Caki2 (cell line): ENCODE measurements at regions not wholly inside any gene's neighbourhood (a gene's known extent, or its start where the extent isn't known, plus 50 kb on each side); places are given as distances from the start of the nearest gene placed in this dataset.
"Not testable (repeated sequence)": the region's sequence is repeated elsewhere in the genome, so short reads cannot be mapped to it uniquely, and the experiment has no call there.

Experiments
- DNase-seq: peaks from one replicate; pipeline ENCODE4 v3.0.0-alpha.2; 2015; ENCODE audit warnings: low read depth
- in situ Hi-C: cut with HindIII; loops from 2 replicates; pipeline ENCODE4 v1.10.0; 2016; ENCODE audit warnings: low sequenced_read_pairs, low pct_unique_long_range_greater_than_20kb, mixed read lengths

- DNase-seq, result peak; percentile 61
- in situ Hi-C loops, result no loop called here
Observed at GRCh38 chr15:79595995-79596622, 164.0 kb downstream of the MINAR1 start.

GRCh38 chr15:79598639-79599038, 166.5 kb downstream of the MINAR1 start:
- in situ Hi-C loops, result no loop called here
- no peak for DNase-seq

GRCh38 chr15:79601405-79602086, 169.4 kb downstream of the MINAR1 start:
- in situ Hi-C loops, result no loop called here
- DNase-seq, result no peak

- DNase-seq, result no peak
- in situ Hi-C loops, result no loop called here
Observed at GRCh38 chr15:79602180-79602579, 170.0 kb downstream of the MINAR1 start.

- DNase-seq, result no peak
- in situ Hi-C loops, result no loop called here
Observed at GRCh38 chr15:79602731-79603130, 170.6 kb downstream of the MINAR1 start.

GRCh38 chr15:79606831-79607355, 174.8 kb downstream of the MINAR1 start:
- DNase-seq, result no peak
- in situ Hi-C loops, result no loop called here

GRCh38 chr15:79608066-79608864, 176.1 kb downstream of the MINAR1 start:
- no peak for DNase-seq
- in situ Hi-C loops, result no loop called here

- DNase-seq, result peak; percentile 41
- in situ Hi-C loops, result no loop called here
Observed at GRCh38 chr15:79609506-79609905, 177.4 kb downstream of the MINAR1 start.

- in situ Hi-C loops, result no loop called here
- DNase-seq, result no peak
Observed at GRCh38 chr15:79610021-79610420, 177.9 kb downstream of the MINAR1 start.

GRCh38 chr15:79615754-79616153, 183.6 kb downstream of the MINAR1 start:
- DNase-seq, result no peak
- in situ Hi-C loops, result no loop called here

GRCh38 chr15:79617071-79617470, 184.9 kb downstream of the MINAR1 start:
- in situ Hi-C loops, result no loop called here
- DNase-seq, result peak; percentile 77

- in situ Hi-C loops, result no loop called here
- no peak for DNase-seq
Observed at GRCh38 chr15:79620112-79620857, 188.1 kb downstream of the MINAR1 start.

- DNase-seq, in situ Hi-C loops: not testable (repeated sequence)
Observed at GRCh38 chr15:79621805-79622204, 189.7 kb downstream of the MINAR1 start.

GRCh38 chr15:79623488-79623887, 191.4 kb downstream of the MINAR1 start:
- DNase-seq, result no peak
- in situ Hi-C loops, result no loop called here

- no peak for DNase-seq
- in situ Hi-C loops, result no loop called here
Observed at GRCh38 chr15:79629687-79630086, 197.6 kb downstream of the MINAR1 start.

- in situ Hi-C loops, result no loop called here
- DNase-seq, result no peak
Observed at GRCh38 chr15:79632457-79632856, 200.3 kb downstream of the MINAR1 start.

- no peak for DNase-seq
- in situ Hi-C loops, result no loop called here
Observed at GRCh38 chr15:79635149-79635771, 203.1 kb downstream of the MINAR1 start.
